Heart left ventricle (tissue), 16 donors: ENCODE measurements at regions not wholly inside any gene's neighbourhood (a gene's known extent, or its start where the extent isn't known, plus 50 kb on each side); places are given as distances from the start of the nearest gene placed in this dataset.

Experiments used
- ATAC-seq, 4 donors: fragments of 200-7000 bp; cut with Tn5 transposase; one replicate each; pipeline ENCODE4 v1.9.1; 2020 to 2022; ENCODE audit warnings: moderate library complexity in 4 of 4, mild to moderate bottlenecking in 3 of 4, moderate number of reproducible peaks in 1 of 4
- DNase-seq, 5 donors: peaks; one replicate each; pipeline ENCODE4 v3.0.0-alpha.2; 2020
- H3K27ac ChIP-seq, 12 donors: fragments of 200-600 bp; sonication (generic) in 4 of 12; one replicate each; pipeline versions ENCODE4 v1.5.0 to v1.8.0; 2016 to 2022; ENCODE audit warnings: mild to moderate bottlenecking in 2 of 12
- H3K27me3 ChIP-seq, 9 donors: fragments of 200-600 bp; sonication (generic) in 2 of 9; one replicate each; pipeline versions ENCODE4 v1.5.1 to v1.8.0; 2016 to 2022; ENCODE audit warnings: mild to moderate bottlenecking in 3 of 9
- H3K36me3 ChIP-seq, 9 donors: fragments of 200-600 bp; sonication (generic) in 2 of 9; one replicate each; pipeline versions ENCODE4 v1.5.0 to v1.8.0; 2018 to 2022; ENCODE audit warnings: mild to moderate bottlenecking in 2 of 9
- H3K4me1 ChIP-seq, 12 donors: fragments of 200-600 bp; sonication (generic) in 4 of 12; one replicate each; pipeline versions ENCODE4 v1.5.0 to v1.8.0; 2016 to 2022; ENCODE audit warnings: mild to moderate bottlenecking in 3 of 12
- H3K4me3 ChIP-seq, 12 donors: fragments of 200-600 bp; sonication (generic) in 4 of 12; one replicate each; pipeline versions ENCODE4 v1.5.0 to v1.8.0; 2017 to 2022; ENCODE audit warnings: mild to moderate bottlenecking in 9 of 12, moderate library complexity in 4 of 12
- H3K9me3 ChIP-seq, 12 donors: fragments of 200-600 bp; sonication (generic) in 4 of 12; one replicate each; pipeline versions ENCODE4 v1.5.0 to v1.8.0; 2016 to 2022; ENCODE audit warnings: mild to moderate bottlenecking in 1 of 12
- POLR2A ChIP-seq, 2 donors: fragments of 450-650 bp; IDR thresholded peaks; one replicate each; pipeline ENCODE4 v1.6.1; 2017; ENCODE audit warnings: antibody characterized with exemption in 2 of 2, mild to moderate bottlenecking in 2 of 2, moderate library complexity in 2 of 2
- WGBS, 4 donors: extraction: QIAGEN DNeasy Blood & Tissue Kit in 2 of 4; methylation state at CpG; one replicate each; pipeline versions ENCODE4 v1.1.5 to v1.1.7; 2013 to 2018; 5-methylcytosine and 5-hydroxymethylcytosine counted together
- intact Hi-C, 10 donors: fragments of 100-400 bp; cut with DNase I; formaldehyde crosslinking; loops; one replicate each; pipeline versions ENCODE4 v1.11.1 to v1.14.2; 2022
- TF ChIP-seq, protein P1 (sequence below), 12 donors: fragments of 200-600 bp; sonication (generic) in 4 of 12; IDR thresholded peaks; one replicate each; pipeline versions ENCODE4 v1.5.0 to v1.8.0; 2018 to 2022; ENCODE audit warnings: antibody characterized with exemption in 12 of 12, mild to moderate bottlenecking in 5 of 12
- donor health status: ischemic (EF 13 %, LVEDD 7.1; RV severe dilation, severe dysfunction).
- donor health status: healthy with polysubstance abuse.
- donor health status: DM: no; HTN: yes; CAD: no.
- donor health status: DM: no; HTN: no; CAD: no.
- donor health status: ischemic (EF 25% LVEDD 6.9; RV normal size, moderate dysfunction).
- donor health status: ischemic (EF 25% LVEDD 5.7; RV mildly dilated, moderate dysfunction).
- donor health status: healthy.
- donor health status: DM: yes; HTN: yes; CAD: no.
- donor health status: ischemic (EF 35%, LVEDD 5.7; RV mildly dilated, moderate dysfunction).
- donor health status: nonischemic (EF 11% LVEDD 7.7; RV severe dilation, severe dysfunction).
- donor health status: DM: yes; HTN: yes; CAD: no.
- donor health status: PGD.
- donor health status: ischemic (EF 29% LVEDD 5.4; RV normal size, mild dysfunction).
- donor health status: nonischemic (EF 23%, LVEDD 6.1; RV moderate dilation, normal function).

DNA sequence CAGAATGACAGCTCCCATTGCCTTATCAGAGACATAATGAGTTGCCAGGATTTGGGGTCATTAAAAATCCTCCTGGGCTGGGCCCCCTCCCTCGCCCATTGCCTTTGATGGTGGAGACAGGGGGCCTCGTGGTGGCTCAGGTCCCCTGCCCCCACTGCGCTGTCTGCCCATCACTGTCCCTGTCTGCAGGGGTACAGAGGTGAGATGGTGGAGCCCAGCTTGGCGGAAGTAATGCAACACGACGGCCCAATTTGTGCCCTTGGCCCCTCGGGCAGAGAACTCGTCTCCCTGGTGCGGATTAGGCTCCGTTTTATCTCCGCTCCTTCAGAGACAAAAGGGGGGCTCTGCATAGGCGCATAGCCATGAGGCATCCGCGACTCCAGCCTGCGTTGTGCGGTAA is 152.4 kb upstream of the UNC5B start:
- Histone ChIP-seq H3K4me3 (no peak overlapping the region), H3K27ac (no peak overlapping the region), H3K36me3 (no peaks in the 10 kb centered on the region), H3K4me1 (peaks cover 0 to 30% (median 7%) of the 10 kb centered on the region in 12 donors), H3K27me3 (no peaks in the 10 kb centered on the region), H3K9me3 (peaks cover 0 to 3% (median 0%) of the 10 kb centered on the region in 12 donors)
- TF ChIP-seq, protein P1, sequence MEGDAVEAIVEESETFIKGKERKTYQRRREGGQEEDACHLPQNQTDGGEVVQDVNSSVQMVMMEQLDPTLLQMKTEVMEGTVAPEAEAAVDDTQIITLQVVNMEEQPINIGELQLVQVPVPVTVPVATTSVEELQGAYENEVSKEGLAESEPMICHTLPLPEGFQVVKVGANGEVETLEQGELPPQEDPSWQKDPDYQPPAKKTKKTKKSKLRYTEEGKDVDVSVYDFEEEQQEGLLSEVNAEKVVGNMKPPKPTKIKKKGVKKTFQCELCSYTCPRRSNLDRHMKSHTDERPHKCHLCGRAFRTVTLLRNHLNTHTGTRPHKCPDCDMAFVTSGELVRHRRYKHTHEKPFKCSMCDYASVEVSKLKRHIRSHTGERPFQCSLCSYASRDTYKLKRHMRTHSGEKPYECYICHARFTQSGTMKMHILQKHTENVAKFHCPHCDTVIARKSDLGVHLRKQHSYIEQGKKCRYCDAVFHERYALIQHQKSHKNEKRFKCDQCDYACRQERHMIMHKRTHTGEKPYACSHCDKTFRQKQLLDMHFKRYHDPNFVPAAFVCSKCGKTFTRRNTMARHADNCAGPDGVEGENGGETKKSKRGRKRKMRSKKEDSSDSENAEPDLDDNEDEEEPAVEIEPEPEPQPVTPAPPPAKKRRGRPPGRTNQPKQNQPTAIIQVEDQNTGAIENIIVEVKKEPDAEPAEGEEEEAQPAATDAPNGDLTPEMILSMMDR (IDR thresholded peaks at IDR 0.05): no peak
- TF ChIP-seq POLR2A (IDR thresholded peaks at IDR 0.05): no peak
- 82 to 86% (median 83%) methylated on average over 14 to 16 of the region's 16 CpGs for WGBS, 4 donors
- intact Hi-C loops: loop anchor here in 8 of 10 donors (5.0 to 10.0 kb wide), 6 partner anchors 115 to 205 kb away; no protein-coding TSS in a partner anchor
- ATAC-seq: no peak
- no peak for DNase-seq

- intact Hi-C loops: loop anchor here in 8 of 10 donors (5.0 to 10.0 kb wide), 6 partner anchors 116 to 204 kb away; no protein-coding TSS in a partner anchor
- 86 to 92% (median 89%) methylated on average over 10 to 12 of the region's 12 CpGs for WGBS, 4 donors
- H3K9me3 ChIP-seq: no peaks in the 10 kb centered on the region
- H3K27ac ChIP-seq: no peak overlapping the region
- no peaks in the 10 kb centered on the region for H3K36me3 ChIP-seq
- H3K4me3 ChIP-seq: no peak overlapping the region
- H3K4me1 ChIP-seq: peaks cover 0 to 37% (median 9%) of the 10 kb centered on the region in 12 donors
- DNase-seq (no peak), ATAC-seq (no peak)
- H3K27me3 ChIP-seq: no peaks in the 10 kb centered on the region
- TF ChIP-seq, protein P1 (IDR thresholded peaks at IDR 0.05): no peak
- TF ChIP-seq POLR2A (IDR thresholded peaks at IDR 0.05): no peak
Measured at GRCh38 chr10:71060476-71061426, 151.6 kb upstream of the UNC5B start.

GRCh38 chr10:71061472-71061871 is 150.9 kb upstream of the UNC5B start:
- ATAC-seq (no peak), DNase-seq (no peak)
- Histone ChIP-seq H3K27ac (no peak overlapping the region), H3K4me1 (peaks cover 0 to 37% (median 9%) of the 10 kb centered on the region in 12 donors), H3K9me3 (no peaks in the 10 kb centered on the region), H3K27me3 (no peaks in the 10 kb centered on the region), H3K36me3 (no peaks in the 10 kb centered on the region), H3K4me3 (no peak overlapping the region)
- TF ChIP-seq POLR2A (IDR thresholded peaks at IDR 0.05): no peak
- TF ChIP-seq, protein P1 (IDR thresholded peaks at IDR 0.05): no peak
- WGBS, 4 donors: 71 to 79% (median 77%) methylated on average over 8 of the region's 8 CpGs
- intact Hi-C loops: loop anchor here in 8 of 10 donors (5.0 to 10.0 kb wide), 6 partner anchors 117 to 203 kb away; no protein-coding TSS in a partner anchor

DNA sequence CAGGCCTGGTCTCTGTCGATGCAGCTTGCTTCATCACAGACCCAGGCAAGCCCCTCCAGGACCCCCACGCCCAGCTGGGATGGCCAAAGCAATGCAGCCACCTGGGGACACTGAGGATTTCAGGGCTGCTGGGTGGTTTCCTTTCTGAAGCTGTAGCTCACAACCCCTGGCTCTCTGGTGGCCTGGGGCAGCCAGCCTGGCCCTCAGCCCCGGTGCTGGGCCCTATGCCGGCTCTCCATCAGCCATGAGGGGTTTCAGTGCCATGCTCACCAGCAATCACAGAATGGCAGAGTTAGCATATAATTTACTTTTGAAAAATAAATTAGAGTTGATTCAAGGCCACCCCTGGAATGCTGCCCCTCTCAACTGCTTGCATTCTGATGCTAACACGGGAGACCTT is 150.2 kb upstream of the UNC5B start:
- no peak for DNase-seq
- WGBS, 4 donors: 82 to 92% (median 89%) methylated on average over 3 to 5 of the region's 5 CpGs
- TF ChIP-seq POLR2A (IDR thresholded peaks at IDR 0.05): no peak
- TF ChIP-seq, protein P1 (IDR thresholded peaks at IDR 0.05): no peak
- ATAC-seq: no peak
- Histone ChIP-seq H3K4me3 (no peak overlapping the region), H3K4me1 (peaks cover 0 to 43% (median 11%) of the 10 kb centered on the region in 12 donors), H3K9me3 (no peaks in the 10 kb centered on the region), H3K36me3 (no peaks in the 10 kb centered on the region), H3K27ac (no peak overlapping the region), H3K27me3 (no peaks in the 10 kb centered on the region)
- intact Hi-C loops: loop anchor here in 8 of 10 donors (5.0 to 10.0 kb wide), 6 partner anchors 117 to 203 kb away; no protein-coding TSS in a partner anchor
